ENCODE measurements at regions not wholly inside any gene's neighbourhood (a gene's known extent, or its start where the extent isn't known, plus 50 kb on each side); places are given as distances from the start of the nearest gene placed in this dataset.

DNA sequence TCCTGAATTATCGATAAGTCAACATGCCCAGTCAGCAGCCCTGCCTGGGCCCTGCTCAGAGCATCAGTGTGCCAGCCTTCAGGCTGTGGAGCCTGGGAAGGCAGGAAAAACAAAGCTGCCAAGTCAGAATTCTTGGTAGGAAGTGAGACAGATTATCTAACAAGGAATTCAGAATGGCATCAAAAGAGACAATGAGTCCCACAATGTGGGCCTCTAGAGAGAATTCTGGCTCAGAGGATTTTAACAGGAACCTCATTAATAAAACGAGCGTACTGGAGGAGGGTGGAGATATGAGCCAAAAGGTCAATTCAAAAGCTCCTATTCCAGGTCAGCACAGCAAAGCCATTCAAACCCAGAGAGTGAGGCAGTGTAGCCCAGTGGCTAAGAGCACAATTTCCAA lies 327.6 kb upstream of the MMADHC start:
- no peaks in the 10 kb centered on the region for H3K79me1 ChIP-seq (ENCODE audit: insufficient read depth, low read depth, low read length, poor library complexity, severe bottlenecking)
- H2BK120ac ChIP-seq (ENCODE audit: low read depth, low read length, poor library complexity, severe bottlenecking): no peak overlapping the region
- no peak overlapping the region for H3K18ac ChIP-seq (ENCODE audit: insufficient read length, low read depth, low read length)
- H3K23ac ChIP-seq (ENCODE audit: insufficient read length, low read depth, low read length): no peak overlapping the region
- no peaks in the 10 kb centered on the region for H3K23me2 ChIP-seq (ENCODE audit: insufficient read length, low read depth, low read length, poor library complexity, severe bottlenecking)
- Mint-ChIP-seq H3K4me3 (no peak overlapping the region), H3K27me3 (ENCODE audit: low read depth) (no peaks in the 10 kb centered on the region), H3K9me3 (peaks cover 5 to 9% of the 10 kb centered on the region in 2 experiments; a peak in 2 of 5 replicates), H3K4me1 (no peaks in the 10 kb centered on the region), H3K36me3 (ENCODE audit: insufficient read depth in 1 of 3, low read depth in 3 of 3) (peaks cover 0 to 9% (median 0%) of the 10 kb centered on the region in 3 experiments; a peak in 4 of 7 replicates), H3K27ac (no peak overlapping the region)
- H3K27me3 ChIP-seq (ENCODE audit: insufficient read depth, low read length): no peaks in the 10 kb centered on the region
- H4K5ac ChIP-seq (ENCODE audit: insufficient read length, low read depth, low read length): no peak overlapping the region
- no peaks in the 10 kb centered on the region for H3K4me1 ChIP-seq (ENCODE audit: insufficient read depth, low read length)
- no peak overlapping the region for H2BK20ac ChIP-seq (ENCODE audit: low read depth, low read length, poor library complexity, severe bottlenecking)
- H2AK5ac ChIP-seq (ENCODE audit: insufficient read length, low read length): no peak overlapping the region
- H3K4me2 ChIP-seq (ENCODE audit: insufficient read depth, insufficient read length, low read length): no peak overlapping the region
- no peak overlapping the region for H2BK15ac ChIP-seq (ENCODE audit: low read depth, low read length)
- no peaks in the 10 kb centered on the region for H4K20me1 ChIP-seq (ENCODE audit: control insufficient read depth, insufficient read depth, insufficient read length)
- no peak for DNase-seq
- TF ChIP-seq, protein P1, sequence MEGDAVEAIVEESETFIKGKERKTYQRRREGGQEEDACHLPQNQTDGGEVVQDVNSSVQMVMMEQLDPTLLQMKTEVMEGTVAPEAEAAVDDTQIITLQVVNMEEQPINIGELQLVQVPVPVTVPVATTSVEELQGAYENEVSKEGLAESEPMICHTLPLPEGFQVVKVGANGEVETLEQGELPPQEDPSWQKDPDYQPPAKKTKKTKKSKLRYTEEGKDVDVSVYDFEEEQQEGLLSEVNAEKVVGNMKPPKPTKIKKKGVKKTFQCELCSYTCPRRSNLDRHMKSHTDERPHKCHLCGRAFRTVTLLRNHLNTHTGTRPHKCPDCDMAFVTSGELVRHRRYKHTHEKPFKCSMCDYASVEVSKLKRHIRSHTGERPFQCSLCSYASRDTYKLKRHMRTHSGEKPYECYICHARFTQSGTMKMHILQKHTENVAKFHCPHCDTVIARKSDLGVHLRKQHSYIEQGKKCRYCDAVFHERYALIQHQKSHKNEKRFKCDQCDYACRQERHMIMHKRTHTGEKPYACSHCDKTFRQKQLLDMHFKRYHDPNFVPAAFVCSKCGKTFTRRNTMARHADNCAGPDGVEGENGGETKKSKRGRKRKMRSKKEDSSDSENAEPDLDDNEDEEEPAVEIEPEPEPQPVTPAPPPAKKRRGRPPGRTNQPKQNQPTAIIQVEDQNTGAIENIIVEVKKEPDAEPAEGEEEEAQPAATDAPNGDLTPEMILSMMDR (conservative IDR thresholded peaks at IDR 0.05): no peak
- no peak overlapping the region for H2AFZ ChIP-seq (ENCODE audit: low read length)
- H3K14ac ChIP-seq (ENCODE audit: insufficient read depth, low read length): no peak overlapping the region
- H3K27ac ChIP-seq (ENCODE audit: insufficient read length, low read depth, low read length): no peak overlapping the region
- no peak overlapping the region for H4K91ac ChIP-seq (ENCODE audit: insufficient read length, low read depth, low read length)
- H3T11ph ChIP-seq (ENCODE audit: low read length): no peak overlapping the region
- no peak overlapping the region for H2BK12ac ChIP-seq (ENCODE audit: insufficient read length, low read depth, low read length)
- no peak overlapping the region for H2BK5ac ChIP-seq (ENCODE audit: insufficient read length, low read length)
- H4K8ac ChIP-seq (replicated peaks; ENCODE audit: insufficient read length, low read depth, low read length): no peak overlapping the region
- no peak overlapping the region for H3K9ac ChIP-seq (ENCODE audit: extremely low read depth, insufficient read length, low read length)
- H3K4ac ChIP-seq (ENCODE audit: low read depth, low read length): no peak overlapping the region
- no peaks in the 10 kb centered on the region for H3K9me3 ChIP-seq (ENCODE audit: control insufficient read depth, low read depth, low read length)
- WGBS (ENCODE audit: extremely low coverage, insufficient read length, low lambda C conversion rate): no CpG with 5 or more reads among the region's 3 CpGs
- H3K56ac ChIP-seq (ENCODE audit: insufficient read length, low read depth, low read length): no peak overlapping the region
- no peaks in the 10 kb centered on the region for H3K79me2 ChIP-seq (ENCODE audit: insufficient read depth, low read length)
